Stimulated activated CD4-positive, alpha-beta T cell treated with anti-CD3 and anti-CD28 coated beads, TNF-alpha, amount 100 ng/mL, for 4 hours (primary cell): ENCODE measurements at regions not wholly inside any gene's neighbourhood (a gene's known extent, or its start where the extent isn't known, plus 50 kb on each side); places are given as distances from the start of the nearest gene placed in this dataset.
"Not testable (repeated sequence)": the region's sequence is repeated elsewhere in the genome, so short reads cannot be mapped to it uniquely, and the experiment has no call there.

Experiments used
- DNase-seq, 3 experiments: peaks; one replicate each; pipeline ENCODE4 v3.0.0-alpha.2; 2020; ENCODE audit warnings: low read depth in 3 of 3

DNA sequence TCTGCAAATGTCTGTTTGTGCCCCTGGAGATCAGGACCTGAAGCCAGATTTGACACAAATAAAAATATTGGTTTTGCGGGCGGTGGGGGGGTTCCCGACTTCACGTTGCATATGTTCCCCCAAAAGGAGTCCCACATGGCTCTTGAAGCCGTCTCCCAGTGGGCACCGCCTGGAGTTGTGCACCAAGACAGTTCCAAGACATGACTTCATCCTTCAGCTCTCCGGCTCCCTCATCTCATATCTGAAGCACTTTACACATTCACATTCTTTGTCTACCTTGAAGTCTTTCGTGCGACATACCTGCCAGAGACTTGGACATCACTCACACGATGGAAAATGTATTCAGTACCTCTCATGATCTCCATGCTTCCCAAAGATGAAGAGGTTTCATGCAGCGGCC is 362.8 kb upstream of the FOXK1 start:
- DNase-seq, result no peak

DNA sequence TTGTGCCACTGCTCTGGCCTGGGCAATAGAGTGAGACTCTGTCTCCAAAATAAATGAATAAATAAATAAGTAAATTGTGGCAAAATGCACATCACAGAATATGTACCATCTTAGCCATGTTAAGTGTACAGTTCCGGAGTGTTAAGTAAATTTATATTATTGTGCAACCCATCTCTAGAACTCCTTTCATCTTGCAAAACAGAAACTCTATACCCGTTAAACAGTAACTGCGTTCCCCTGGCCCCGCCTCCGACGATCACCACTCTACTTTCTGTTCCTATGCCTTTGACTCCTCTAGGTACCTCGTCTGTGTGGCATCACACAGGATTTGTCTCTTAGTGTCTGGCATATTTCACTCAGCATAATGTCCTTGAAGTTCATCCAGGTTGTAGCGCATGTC is 356.4 kb upstream of the FOXK1 start:
- DNase-seq, result no peak

DNA sequence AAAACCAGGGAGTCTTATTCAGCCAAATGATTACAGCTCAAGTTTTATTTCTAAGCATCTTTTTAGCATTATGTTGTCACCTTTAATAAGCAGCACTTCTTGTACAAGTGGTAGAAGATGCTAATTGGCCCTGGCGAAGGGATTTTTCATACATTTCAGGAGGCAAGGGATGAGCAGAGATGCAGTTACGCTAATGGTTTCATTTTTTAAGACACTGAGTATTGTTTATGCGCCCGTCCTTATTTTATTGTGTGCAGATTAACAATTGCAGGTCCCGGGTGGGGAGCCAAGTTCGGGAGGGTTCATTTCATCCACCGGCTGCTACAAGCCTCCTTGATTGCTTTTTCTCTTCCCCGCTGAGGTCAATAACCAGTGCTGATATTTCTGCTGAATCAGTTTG is 350.4 kb upstream of the FOXK1 start:
- no peak for DNase-seq

DNA sequence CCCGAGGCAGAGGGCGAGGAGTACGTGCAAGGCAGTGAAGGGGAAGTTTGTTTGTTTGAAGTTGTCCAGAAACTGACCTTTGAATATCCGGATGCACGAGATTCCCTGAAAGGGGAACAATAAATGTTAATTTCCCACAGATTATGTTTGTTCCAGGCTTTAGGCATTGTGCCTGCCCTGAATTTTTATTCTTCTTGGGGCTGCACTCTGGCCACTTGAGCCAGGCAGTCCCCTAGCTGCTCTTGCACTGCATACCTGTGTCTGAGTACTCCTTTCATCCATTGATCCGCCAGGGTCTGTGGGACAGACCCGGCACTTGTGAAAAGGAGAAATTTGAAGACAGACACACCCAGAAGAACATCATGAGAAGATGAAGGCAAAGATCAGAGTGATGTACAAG is 343.5 kb upstream of the FOXK1 start:
- DNase-seq, result no peak

DNA sequence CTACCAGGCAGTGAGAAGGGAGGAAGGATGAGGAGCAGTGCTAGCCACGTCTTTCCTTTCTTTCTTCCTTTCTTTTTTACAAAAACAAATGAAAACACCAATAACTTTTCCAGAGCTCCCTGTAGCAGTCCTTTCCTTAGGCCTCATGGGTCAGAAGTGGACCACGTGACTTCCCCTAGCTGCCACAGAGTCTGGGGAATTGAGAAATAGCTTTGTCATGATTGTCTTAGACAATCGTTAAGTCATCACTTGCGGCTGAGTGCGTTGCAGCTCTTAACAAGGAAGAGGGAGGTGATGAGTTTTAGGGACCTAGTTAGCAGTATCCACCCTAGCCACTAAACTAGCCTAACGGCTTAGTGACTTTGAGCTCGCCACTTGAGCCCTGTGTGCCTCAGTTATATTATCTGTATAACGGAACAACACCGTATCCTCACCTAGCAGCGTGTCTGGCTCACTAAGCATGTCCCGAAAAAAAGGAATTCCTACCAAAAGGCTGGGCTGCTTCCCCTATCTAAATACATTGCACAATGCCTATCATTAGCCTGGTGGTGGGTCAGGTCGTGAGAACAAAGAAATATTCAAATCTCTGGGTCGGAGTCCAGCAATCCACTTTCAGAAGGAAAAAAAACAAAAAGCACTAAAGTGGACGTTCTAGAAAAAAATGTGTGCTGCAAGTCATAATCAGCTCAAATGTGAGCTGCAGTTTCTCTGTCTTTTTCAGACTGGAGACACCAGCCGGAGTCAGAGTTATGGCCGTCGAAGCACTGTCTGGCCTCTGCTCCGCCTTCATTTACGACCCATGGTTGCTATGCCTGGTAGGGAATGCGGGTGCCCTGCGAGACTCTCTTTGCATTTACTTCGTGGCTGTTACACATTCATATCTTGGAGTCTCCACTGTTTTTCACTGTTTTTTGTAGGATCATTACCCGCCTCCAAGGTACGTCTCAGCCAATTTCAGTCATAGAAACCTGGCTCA is 338.5 kb upstream of the FOXK1 start:
- no peak for DNase-seq

DNA sequence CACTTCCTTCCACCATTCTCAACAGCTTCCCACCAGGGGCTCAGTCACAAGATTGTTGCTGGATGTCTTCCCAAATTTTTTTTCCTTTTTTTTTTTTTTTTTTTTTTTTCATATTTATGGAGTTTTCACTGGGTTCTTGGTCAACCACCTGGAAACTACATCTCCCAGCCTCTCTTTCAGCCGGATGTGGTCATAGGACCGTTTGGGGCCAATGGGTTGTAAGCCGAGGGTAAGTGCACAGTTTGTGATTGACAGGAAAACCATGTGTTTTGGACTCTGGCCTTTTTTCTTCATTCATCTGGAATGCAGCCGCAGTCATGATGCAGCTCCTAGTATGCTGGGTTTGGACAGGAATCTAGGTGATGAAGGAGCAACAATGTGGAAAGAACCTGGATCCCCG is 337.1 kb upstream of the FOXK1 start:
- DNase-seq, result no peak

DNA sequence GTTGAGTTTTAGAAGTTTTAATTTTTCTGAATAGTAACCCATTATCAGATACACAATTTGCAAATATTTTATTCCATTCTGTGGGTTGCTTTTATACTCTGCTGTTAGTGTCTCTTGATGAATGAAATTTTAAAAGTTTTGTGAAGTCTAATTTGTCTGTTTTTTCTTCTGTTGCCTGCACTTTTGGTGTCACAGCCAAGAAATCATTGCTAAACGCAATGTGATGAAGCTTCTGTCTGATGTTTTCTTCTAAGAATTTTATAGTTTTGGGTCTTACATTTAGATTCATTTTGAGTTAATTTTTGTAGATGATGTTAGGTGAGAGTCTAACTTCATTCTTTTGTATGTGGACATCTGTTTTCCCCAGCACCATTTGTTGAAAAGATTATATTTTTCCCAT is 330.0 kb upstream of the FOXK1 start:
- DNase-seq, result no peak

DNA sequence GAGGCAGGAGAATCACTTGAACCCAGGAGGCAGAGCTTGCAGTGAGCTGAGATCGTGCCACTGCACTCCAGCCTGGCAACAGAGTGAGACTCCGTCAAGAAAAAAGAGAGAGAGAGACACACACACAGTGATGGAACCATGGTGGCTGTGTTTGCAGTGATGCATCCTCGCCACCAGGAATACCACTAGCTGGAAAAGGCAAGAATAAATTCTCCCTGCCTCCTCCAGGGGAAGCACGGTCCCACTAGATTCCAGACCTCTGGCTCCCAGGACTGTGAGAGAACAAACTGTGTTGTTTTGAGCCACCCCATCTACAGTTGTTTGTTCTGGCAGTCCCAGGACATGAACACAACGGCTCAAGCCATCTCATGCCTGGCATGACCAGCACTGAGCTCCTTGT is 320.3 kb upstream of the FOXK1 start:
- DNase-seq, result no peak

DNA sequence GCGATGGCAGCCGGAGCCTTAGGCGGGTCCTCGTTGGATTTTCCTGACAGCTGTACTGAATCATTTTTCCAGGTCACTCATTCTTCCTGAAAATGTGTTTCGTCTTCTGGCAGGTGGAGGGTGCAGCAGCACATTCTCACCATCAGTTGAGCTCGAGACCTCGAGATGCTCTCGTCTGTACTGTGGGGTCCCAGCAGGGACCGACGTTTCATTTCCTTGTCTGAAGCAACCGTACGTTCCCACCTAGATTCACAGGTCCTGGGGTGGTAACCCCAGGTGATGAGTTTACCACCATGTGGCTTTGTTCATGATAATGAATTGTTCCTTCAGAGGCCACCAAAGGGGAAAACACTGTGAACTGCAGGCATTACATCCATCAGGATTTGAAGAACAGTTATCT is 298.5 kb upstream of the FOXK1 start:
- no peak for DNase-seq

DNA sequence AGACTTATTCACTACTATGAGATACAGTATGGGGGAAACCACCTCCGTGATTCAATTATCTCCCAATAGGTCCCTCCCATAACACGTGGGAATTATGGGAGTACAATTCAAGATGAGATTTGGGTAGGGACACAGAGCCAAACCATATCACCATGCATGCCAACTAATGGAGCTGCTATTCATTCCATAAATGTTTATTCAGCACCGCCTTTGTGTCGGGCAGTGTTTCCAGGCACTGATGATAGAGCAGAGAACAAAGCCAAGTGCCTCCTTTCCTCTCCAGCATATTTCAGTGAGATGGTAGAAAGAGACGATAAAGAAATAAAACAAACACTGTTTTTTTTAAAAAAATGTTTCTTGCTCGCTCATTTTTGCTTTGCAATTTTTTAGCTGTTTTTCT is 295.9 kb upstream of the FOXK1 start:
- no peak for DNase-seq

DNA sequence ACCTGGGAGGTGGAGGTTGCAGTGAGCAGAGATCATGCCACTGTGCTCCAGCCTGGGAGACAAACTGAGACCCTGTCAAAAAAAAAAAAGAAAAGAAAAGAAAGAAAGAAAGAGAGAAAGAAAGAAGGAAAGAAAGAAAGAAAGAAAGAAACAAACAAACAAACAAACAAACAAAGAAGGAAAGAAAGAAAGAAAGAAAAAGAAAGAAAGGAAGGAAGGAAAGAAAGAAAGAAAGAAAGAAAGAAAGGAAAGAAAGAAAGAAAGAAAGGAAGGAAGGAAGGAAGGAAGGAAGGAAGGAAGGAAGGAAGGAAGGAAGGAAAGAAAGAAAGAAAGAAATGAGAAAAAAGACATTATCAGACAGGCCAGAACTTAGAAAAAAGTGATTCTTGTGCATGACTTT is 291.0 kb upstream of the FOXK1 start:
- not testable (repeated sequence) for DNase-seq

DNA sequence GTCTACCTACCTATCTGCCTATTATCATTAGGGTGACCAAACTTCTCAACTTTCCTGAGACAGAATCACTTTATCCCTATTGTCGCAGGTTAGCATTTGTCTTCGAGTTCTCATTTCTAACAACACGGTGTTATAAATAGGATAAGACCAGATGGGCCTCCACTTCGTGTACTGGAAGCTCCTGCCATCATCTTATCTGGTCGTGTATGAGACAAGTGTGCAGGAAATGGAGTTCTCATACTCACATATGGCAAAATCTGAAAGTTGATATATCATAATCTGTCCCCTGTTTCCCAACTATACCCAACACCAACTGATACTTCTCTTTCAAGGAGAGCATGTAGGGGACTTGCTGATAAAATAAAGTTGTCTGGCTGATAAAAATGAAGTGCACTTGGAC is 287.4 kb upstream of the FOXK1 start:
- DNase-seq, result no peak

DNA sequence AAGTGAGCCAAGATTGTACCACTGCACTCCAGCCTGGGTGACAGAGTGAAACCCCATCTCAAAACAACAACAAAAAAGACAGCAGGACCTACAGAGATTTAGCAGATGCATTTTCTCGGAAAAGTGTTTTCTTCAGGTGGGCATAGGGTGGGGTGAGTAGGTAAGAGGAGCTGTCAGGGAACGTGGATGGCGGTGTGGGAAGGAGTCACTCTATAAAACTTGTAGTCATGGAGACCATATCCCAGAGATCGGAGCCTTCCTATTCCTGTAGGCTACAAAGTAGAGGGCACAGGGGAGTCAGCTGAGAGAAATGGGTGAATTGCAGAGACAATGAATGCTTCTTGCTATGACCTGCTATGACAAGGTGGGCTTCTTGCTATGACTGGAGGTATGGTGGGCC is 283.0 kb upstream of the FOXK1 start:
- DNase-seq, result no peak

DNA sequence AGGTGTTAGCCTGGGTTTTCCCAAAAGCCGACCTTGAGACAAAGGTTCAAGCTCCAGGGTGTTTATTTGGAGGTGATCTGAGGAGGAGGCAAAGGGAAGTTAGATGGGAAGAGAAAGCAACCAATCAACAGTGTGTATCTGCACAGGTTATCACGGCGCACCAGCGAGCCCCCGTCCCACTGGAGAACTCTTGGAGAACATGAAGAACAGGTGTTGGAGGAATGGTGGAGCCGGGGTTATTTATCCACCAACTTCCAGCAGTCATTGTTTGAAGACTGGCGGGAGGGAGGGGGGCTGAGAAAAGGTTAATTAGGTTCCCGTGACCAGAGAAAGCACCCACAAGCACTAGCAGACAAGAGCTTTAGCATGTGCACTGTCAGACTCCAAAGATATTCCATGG is 282.5 kb upstream of the FOXK1 start:
- DNase-seq, result no peak

DNA sequence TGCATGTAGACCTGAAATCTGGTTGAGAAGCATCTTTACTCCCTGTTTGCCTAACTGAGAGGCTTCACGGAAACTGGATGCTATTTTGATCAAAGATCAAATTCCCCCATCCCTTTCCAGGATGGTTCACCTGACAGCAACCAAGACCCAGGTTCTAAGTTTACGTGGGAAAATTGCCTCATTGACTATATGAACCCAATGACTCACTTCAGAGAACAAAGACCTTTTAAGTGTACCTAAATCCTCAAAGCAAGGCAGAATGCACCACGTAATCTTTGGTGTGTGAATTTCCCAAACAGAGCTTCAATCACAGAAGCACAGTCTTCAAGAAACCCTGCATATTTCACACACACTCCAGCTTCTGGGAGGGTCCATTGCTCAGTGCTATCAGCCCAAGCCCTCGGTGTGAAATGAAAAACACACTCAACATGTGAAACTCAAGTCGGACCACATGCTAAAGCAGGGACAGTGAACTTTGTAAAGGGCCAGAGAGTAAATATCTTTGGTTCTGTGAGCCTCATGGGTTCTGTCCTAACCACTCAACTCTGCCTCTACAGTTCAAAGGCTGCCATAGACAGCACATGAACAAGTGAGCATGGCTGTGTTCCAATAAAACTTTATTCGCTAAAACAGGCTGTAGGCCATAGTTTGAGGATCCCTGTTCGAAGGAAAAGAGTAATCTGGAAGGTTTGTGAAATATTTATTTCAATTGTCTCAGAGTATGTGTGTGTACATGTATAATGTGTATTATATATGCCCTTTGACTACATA is 275.6 kb upstream of the FOXK1 start:
- no peak for DNase-seq

DNA sequence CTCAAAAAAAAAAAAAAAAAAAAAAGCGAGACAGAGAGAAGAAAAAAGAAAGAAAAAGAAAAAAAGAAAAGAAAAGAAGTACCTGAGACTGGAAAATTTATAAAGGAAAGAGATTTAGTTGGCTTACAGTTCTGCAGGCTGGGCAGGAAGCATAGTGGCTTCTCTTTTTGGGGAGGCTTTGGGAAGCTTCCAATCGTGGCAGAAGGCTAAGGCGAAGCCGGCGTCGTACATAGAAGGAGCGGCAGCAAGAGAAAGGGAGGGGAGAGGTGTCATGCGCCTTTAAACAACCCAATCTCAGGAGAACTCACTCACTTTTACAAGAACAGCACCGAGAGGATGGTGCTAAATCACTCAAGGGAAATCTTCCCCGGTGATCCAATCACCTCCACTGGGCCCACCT is 272.1 kb upstream of the FOXK1 start:
- no peak for DNase-seq

DNA sequence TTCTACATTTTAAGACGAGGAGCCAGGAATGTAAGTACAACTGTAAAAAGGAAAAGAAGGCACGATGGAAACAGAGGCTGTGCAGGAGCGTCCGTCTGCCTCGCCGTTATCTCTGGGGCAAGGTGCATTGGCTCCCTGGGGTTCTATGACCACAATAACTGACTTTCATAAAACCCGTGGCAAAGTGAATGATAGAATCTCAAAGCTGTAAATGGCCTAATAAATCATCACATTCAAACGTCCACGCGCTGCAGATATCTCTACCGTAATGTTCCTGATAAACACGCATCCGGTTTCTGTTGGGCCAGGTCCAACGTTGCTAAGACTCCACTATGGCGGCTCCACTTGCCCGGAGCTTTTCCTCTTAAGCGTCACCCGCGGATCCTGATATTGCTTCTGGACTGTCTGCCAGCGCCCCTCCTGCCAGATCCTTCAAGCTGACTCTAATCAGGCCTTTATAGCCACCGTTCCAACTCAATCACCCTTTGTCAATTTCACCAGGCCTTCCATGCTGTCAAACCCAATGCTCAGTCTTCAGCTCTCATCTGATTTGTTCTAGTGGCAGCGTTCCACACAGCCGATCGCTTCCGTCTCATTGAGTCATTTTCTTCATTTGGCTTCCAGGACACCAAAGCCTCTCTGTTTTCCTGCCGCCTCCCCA is 265.6 kb upstream of the FOXK1 start:
- no peak for DNase-seq

DNA sequence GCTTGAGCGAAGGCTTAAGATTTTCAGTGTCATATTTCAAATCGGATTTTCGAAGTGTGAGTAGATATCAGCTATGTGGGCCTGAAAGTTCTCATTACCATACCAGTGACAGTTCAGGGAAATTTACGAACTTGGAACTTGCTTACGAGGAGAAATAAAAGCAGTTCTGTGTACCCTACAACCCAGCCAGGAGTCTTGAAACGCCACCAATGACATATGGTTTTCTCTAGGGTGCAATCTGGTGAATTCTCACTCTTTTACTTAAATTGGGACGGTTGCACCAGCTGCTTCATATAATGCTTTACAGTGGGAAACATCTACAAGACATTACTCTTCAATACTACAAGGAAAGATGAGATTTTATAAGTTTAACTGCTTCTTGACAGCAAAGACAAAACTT is 253.6 kb upstream of the FOXK1 start:
- DNase-seq, result no peak

DNA sequence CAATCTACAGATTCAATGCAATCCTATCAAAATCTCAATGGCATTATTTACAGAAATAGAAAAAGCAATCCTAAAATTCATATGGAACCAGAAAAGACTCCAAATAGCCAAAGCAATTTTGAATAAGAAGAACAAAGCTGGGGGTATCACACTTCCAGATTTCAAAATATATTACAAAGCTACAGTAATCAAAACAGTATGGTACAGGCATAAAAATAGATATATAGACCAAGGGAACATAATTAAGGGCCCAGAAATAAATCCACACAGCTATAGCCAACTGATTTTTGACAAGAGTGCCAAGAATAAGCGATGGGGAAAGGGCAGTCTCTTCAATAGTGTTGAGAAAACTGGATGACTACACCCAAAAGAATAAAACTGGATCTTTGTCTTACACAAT is 251.9 kb upstream of the FOXK1 start:
- no peak for DNase-seq

DNA sequence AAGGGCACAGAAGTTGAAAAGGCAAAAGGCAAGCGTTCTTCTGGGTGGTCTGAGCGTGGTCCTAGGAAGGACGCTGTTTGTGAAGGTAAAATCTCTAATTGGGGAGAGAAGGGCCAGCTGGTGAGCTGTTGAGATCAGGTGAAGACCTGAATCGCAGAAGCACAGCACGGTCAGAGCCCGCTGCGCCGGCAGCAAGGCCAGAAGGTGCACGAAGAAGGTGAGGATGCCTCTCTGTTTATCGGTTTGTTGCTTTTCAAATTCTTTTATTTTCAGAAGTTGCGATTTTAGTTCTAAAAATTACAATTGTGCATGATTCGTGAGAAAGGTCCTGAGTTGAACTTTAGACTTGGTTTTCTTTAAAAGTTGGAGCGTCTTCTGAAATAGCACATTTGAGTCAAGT is 247.8 kb upstream of the FOXK1 start:
- no peak for DNase-seq

DNA sequence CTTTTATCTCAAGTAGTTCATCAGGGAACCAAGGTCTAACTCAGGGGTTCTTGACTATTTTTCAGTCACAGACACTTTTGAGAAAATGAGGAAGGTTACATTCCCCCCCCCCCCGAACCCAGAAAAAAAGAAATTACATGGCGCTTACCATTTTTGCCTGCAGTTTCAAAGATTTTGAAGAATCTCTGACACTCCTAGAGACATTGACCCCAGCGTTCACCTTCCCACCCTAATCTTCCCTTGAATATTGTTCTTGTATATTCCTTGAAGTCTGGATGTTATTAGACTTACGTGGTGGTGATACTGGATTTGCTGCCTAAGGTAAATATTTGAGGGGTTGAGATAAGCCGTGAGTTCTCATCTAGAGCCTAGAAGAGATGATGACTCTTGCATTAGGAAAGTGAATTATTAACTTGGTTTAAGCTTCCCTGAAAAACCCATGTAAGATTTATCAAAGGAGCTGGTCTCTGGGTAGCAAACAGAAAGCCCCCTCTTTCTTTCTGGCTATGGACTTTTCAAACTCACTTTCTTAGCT is 245.7 kb upstream of the FOXK1 start:
- DNase-seq, result no peak

DNA sequence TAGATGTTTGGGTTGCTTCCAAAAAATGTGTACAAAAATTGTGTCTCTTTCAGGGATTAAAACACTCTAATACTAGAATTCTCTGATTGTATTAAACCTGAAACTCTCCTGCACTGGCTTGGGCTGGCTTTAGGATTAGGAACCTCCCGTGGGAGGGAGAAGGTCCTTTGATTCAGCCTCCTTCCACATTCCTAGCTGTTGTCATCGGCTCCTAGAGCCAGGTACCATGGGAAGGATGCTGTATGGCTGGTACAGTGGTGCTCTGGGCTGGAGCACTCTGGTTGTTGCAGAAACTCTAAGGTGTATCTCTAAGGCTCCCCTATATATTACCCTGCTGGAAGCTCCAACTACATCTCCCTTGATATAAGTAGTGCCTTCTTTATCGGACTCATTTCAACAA is 245.2 kb upstream of the FOXK1 start:
- no peak for DNase-seq
